RWPE1 (cell line): ENCODE measurements at regions not wholly inside any gene's neighbourhood (a gene's known extent, or its start where the extent isn't known, plus 50 kb on each side); places are given as distances from the start of the nearest gene placed in this dataset.
A peak's percentile ranks its signal among the peaks of the same experiment; 100 is the strongest.

Source experiments
- CTCF ChIA-PET: fragments of 350-600 bp; sonication (Branson Sonifier 250); formaldehyde crosslinking; extraction: SDS; loops from one replicate; lab custom pipeline; 2021; lab: Yijun Ruan, JAX
- POLR2A ChIA-PET: fragments of 400-600 bp; formaldehyde crosslinking; extraction: SDS; loops from one replicate; lab custom pipeline; 2020; ENCODE audit warnings: antibody characterized with exemption; ENCODE audit not compliant: low non-redundant PET; lab: Yijun Ruan, JAX
- DNase-seq: peaks from one replicate; pipeline ENCODE4 v3.0.0; 2012; ENCODE audit warnings: low spot score
- H3K27ac ChIP-seq: fragments of 450-650 bp; 2 replicates; pipeline ENCODE4 v1.5.1; 2017
- CTCF ChIP-seq: fragments of 450-650 bp; conservative IDR thresholded peaks from 2 replicates; pipeline ENCODE4 v1.5.1; 2017; ENCODE audit warnings: low read depth, mild to moderate bottlenecking

GRCh38 chr1:229183588-229183987 lies 87.3 kb upstream of the RAB4A start:
- CTCF ChIA-PET: no interaction called here
- H3K27ac ChIP-seq: no peak overlapping the region
- no peak for DNase-seq
- no peak for TF ChIP-seq CTCF
- POLR2A ChIA-PET: no interaction called here

GRCh38 chr1:229184066-229184465 lies 86.8 kb upstream of the RAB4A start:
- POLR2A ChIA-PET: no interaction called here
- TF ChIP-seq CTCF: no peak
- H3K27ac ChIP-seq: no peak overlapping the region
- CTCF ChIA-PET: no interaction called here
- no peak for DNase-seq

- no peak for TF ChIP-seq CTCF
- H3K27ac ChIP-seq: no peak overlapping the region
- ChIA-PET CTCF (interaction anchor here (0.6 to 0.7 kb wide), 2 partner anchors 55 to 187 kb away, joined by 3 to 5 read pairs; no protein-coding TSS in a partner anchor), POLR2A (no interaction called here)
- no peak for DNase-seq
Measured at GRCh38 chr1:229185963-229186362, 84.9 kb upstream of the RAB4A start.

- no peak for TF ChIP-seq CTCF
- no peak for DNase-seq
- CTCF ChIA-PET: interaction anchor here (0.6 kb wide), 1 partner anchor 188 kb away, joined by 3 read pairs; no protein-coding TSS in a partner anchor
- POLR2A ChIA-PET: no interaction called here
- no peak overlapping the region for H3K27ac ChIP-seq
Measured at GRCh38 chr1:229186373-229187056, 84.4 kb upstream of the RAB4A start.

- H3K27ac ChIP-seq: no peak overlapping the region
- TF ChIP-seq CTCF: no peak
- POLR2A ChIA-PET: no interaction called here
- CTCF ChIA-PET: interaction anchor here (0.6 kb wide), 1 partner anchor 468 kb away, joined by 4 read pairs; no protein-coding TSS in a partner anchor
- DNase-seq: no peak
Measured at GRCh38 chr1:229190057-229190575, 80.8 kb upstream of the RAB4A start.

GRCh38 chr1:229191066-229191674 lies 79.7 kb upstream of the RAB4A start:
- TF ChIP-seq CTCF: no peak
- ChIA-PET CTCF (interaction anchor here (0.6 to 1.0 kb wide), 2 partner anchors 36 to 422 kb away, joined by 3 to 4 read pairs; no protein-coding TSS in a partner anchor), POLR2A (no interaction called here)
- no peak overlapping the region for H3K27ac ChIP-seq
- peak; percentile 31 for DNase-seq
